H9 (cell line): ENCODE measurements at regions not wholly inside any gene's neighbourhood (a gene's known extent, or its start where the extent isn't known, plus 50 kb on each side); places are given as distances from the start of the nearest gene placed in this dataset.
"Not testable (repeated sequence)": the region's sequence is repeated elsewhere in the genome, so short reads cannot be mapped to it uniquely, and the experiment has no call there.

Source experiments
- DNase-seq: peaks from one replicate; pipeline ENCODE4 v3.0.0-alpha.2; 2017
- H2AFZ ChIP-seq: one replicate; pipeline ENCODE4 v1.6.1; 2013; ENCODE audit warnings: mild to moderate bottlenecking, low read length, control low read depth, moderate library complexity
- H2AK5ac ChIP-seq: 2 replicates; pipeline ENCODE4 v1.6.1; 2013; ENCODE audit warnings: low read length, control low read depth, mixed read lengths; ENCODE audit not compliant: insufficient read length
- H2BK120ac ChIP-seq: one replicate; pipeline ENCODE4 v1.6.1; 2013; ENCODE audit warnings: low read depth, mild to moderate bottlenecking, low read length, control low read depth, inconsistent platforms; ENCODE audit not compliant: poor library complexity, severe bottlenecking
- H2BK12ac ChIP-seq: 2 replicates; pipeline ENCODE4 v1.6.1; 2013; ENCODE audit warnings: low read length, control low read depth, mixed read lengths, low read depth; ENCODE audit not compliant: insufficient read length
- H2BK15ac ChIP-seq: 2 replicates; pipeline ENCODE4 v1.6.1; 2013; ENCODE audit warnings: low read depth, low read length, control low read depth
- H2BK20ac ChIP-seq: one replicate; pipeline ENCODE4 v1.6.1; 2013; ENCODE audit warnings: low read depth, mild to moderate bottlenecking, low read length, control low read depth, inconsistent platforms; ENCODE audit not compliant: poor library complexity, severe bottlenecking
- H2BK5ac ChIP-seq: 2 replicates; pipeline ENCODE4 v1.6.1; 2013; ENCODE audit warnings: low read length, control low read depth, mixed read lengths; ENCODE audit not compliant: insufficient read length
- H3K14ac ChIP-seq: 2 replicates; pipeline ENCODE4 v1.6.1; 2013; ENCODE audit warnings: low read length, control low read depth; ENCODE audit not compliant: insufficient read depth
- H3K18ac ChIP-seq: 2 replicates; pipeline ENCODE4 v1.6.1; 2013; ENCODE audit warnings: low read depth, mild to moderate bottlenecking, mixed read lengths, low read length, control low read depth; ENCODE audit not compliant: insufficient read length
- H3K23ac ChIP-seq: 2 replicates; pipeline ENCODE4 v1.6.1; 2013; ENCODE audit warnings: low read length, control low read depth, mixed read lengths, low read depth; ENCODE audit not compliant: insufficient read length
- H3K23me2 ChIP-seq: 2 replicates; pipeline ENCODE4 v1.6.1; 2013; ENCODE audit warnings: low read depth, mild to moderate bottlenecking, mixed read lengths, low read length, control low read depth; ENCODE audit not compliant: insufficient read length, poor library complexity, severe bottlenecking
- H3K27ac ChIP-seq: 2 replicates; pipeline ENCODE4 v1.5.1; 2013; ENCODE audit warnings: low read length, control low read depth, mixed read lengths, low read depth; ENCODE audit not compliant: insufficient read length
- H3K27me3 ChIP-seq: 2 replicates; pipeline ENCODE4 v1.6.1; 2013; ENCODE audit warnings: low read length, control low read depth, inconsistent platforms; ENCODE audit not compliant: insufficient read depth
- H3K4ac ChIP-seq: 2 replicates; pipeline ENCODE4 v1.6.1; 2013; ENCODE audit warnings: low read depth, mild to moderate bottlenecking, control low read depth, inconsistent platforms, low read length, moderate library complexity
- H3K4me1 ChIP-seq: 2 replicates; pipeline ENCODE4 v1.6.1; 2013; ENCODE audit warnings: low read length, control low read depth, inconsistent platforms; ENCODE audit not compliant: insufficient read depth
- H3K4me2 ChIP-seq: 2 replicates; pipeline ENCODE4 v1.6.1; 2013; ENCODE audit warnings: low read length, control low read depth, mixed read lengths; ENCODE audit not compliant: insufficient read length, insufficient read depth
- H3K56ac ChIP-seq: 2 replicates; pipeline ENCODE4 v1.6.1; 2013; ENCODE audit warnings: low read depth, mild to moderate bottlenecking, mixed read lengths, low read length, control low read depth; ENCODE audit not compliant: insufficient read length
- H3K79me1 ChIP-seq: 2 replicates; pipeline ENCODE4 v1.6.1; 2013; ENCODE audit warnings: low read depth, mild to moderate bottlenecking, moderate library complexity, low read length, control low read depth, inconsistent platforms; ENCODE audit not compliant: insufficient read depth, poor library complexity, severe bottlenecking
- H3K79me2 ChIP-seq: 2 replicates; pipeline ENCODE4 v1.6.1; 2013; ENCODE audit warnings: low read length, control low read depth, inconsistent platforms; ENCODE audit not compliant: insufficient read depth
- H3K9ac ChIP-seq: 2 replicates; pipeline ENCODE4 v1.6.1; 2013; ENCODE audit warnings: low read length, control low read depth, mixed read lengths; ENCODE audit not compliant: insufficient read length; ENCODE audit errors: extremely low read depth
- H3K9me3 ChIP-seq: one replicate; pipeline ENCODE4 v1.6.1; 2013; ENCODE audit warnings: low read depth, low read length, inconsistent platforms; ENCODE audit not compliant: control insufficient read depth
- H3T11ph ChIP-seq: one replicate; pipeline ENCODE4 v1.6.1; 2013; ENCODE audit warnings: mild to moderate bottlenecking, low read length, control low read depth, inconsistent platforms
- H4K20me1 ChIP-seq: one replicate; pipeline ENCODE4 v1.6.1; 2013; ENCODE audit not compliant: control insufficient read depth, insufficient read length, insufficient read depth
- H4K5ac ChIP-seq: 2 replicates; pipeline ENCODE4 v1.6.1; 2013; ENCODE audit warnings: low read depth, mild to moderate bottlenecking, mixed read lengths, low read length, control low read depth; ENCODE audit not compliant: insufficient read length
- H4K8ac ChIP-seq: replicated peaks from 2 replicates; pipeline ENCODE4 v1.6.1; 2013; ENCODE audit warnings: low read length, control low read depth, mixed read lengths, low read depth; ENCODE audit not compliant: insufficient read length
- H4K91ac ChIP-seq: 2 replicates; pipeline ENCODE4 v1.6.1; 2013; ENCODE audit warnings: low read depth, mild to moderate bottlenecking, moderate library complexity, mixed read lengths, low read length, control low read depth; ENCODE audit not compliant: insufficient read length
- H3K27ac Mint-ChIP-seq, 3 experiments: 2 replicates in 2 of 3; 3 replicates in 1 of 3; pipeline ENCODE4 v1.8.0; 2020 to 2021; ENCODE audit warnings: mixed read lengths in 3 of 3, mild to moderate bottlenecking in 1 of 3, moderate library complexity in 1 of 3
- H3K27me3 Mint-ChIP-seq: 2 replicates; pipeline ENCODE4 v1.8.0; 2021; ENCODE audit warnings: low read depth, mild to moderate bottlenecking, moderate library complexity, mixed read lengths
- H3K36me3 Mint-ChIP-seq, 3 experiments: 2 replicates in 2 of 3; 3 replicates in 1 of 3; pipeline ENCODE4 v1.8.0; 2020 to 2021; ENCODE audit warnings: low read depth in 3 of 3, mixed read lengths in 3 of 3; ENCODE audit not compliant: insufficient read depth in 1 of 3
- H3K4me1 Mint-ChIP-seq, 2 experiments: 2 replicates each; pipeline ENCODE4 v1.8.0; 2020; ENCODE audit warnings: mixed read lengths in 2 of 2
- H3K4me3 Mint-ChIP-seq, 2 experiments: 2 replicates in 1 of 2; 3 replicates in 1 of 2; pipeline ENCODE4 v1.8.0; 2020 to 2021; ENCODE audit warnings: mild to moderate bottlenecking in 2 of 2, mixed read lengths in 2 of 2, moderate library complexity in 1 of 2
- H3K9me3 Mint-ChIP-seq, 2 experiments: 2 replicates in 1 of 2; 3 replicates in 1 of 2; pipeline ENCODE4 v1.8.0; 2020; ENCODE audit warnings: mild to moderate bottlenecking in 2 of 2, mixed read lengths in 2 of 2, moderate library complexity in 1 of 2
- WGBS: extraction: QIAGEN DNeasy Blood & Tissue Kit; methylation state at CpG from one replicate; pipeline ENCODE4 v1.1.7; 2013; ENCODE audit warnings: missing lambda C conversion rate, low lambda C conversion rate, mixed read lengths; ENCODE audit not compliant: insufficient read length; ENCODE audit errors: extremely low coverage; 5-methylcytosine and 5-hydroxymethylcytosine counted together
- TF ChIP-seq, protein P1 (sequence below): fragments of 200-600 bp; sonication (generic); conservative IDR thresholded peaks from 3 replicates; pipeline ENCODE4 v1.8.0; 2021; ENCODE audit warnings: antibody characterized with exemption, mild to moderate bottlenecking

DNA sequence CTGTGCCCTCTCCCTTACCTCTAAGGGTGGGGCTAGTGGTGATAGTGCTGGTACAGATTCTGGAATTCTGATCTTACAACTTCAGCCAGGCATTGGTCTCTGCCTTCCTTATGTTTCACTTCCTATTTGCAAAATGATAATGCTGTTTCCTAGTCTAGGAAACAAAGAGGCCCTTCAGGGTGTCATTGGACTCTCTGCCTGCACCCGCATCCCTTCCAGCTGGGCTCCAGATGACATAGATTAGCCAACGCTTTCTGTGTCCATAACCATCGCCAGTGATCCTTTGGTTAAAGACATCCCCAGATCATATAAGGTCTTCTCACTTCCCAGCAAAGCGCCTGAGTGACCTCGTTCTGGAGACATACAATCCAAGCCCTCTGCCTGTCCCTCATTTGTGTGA is 180.7 kb downstream of the ERCC6L2 start:
- H3K4me2 ChIP-seq: no peak overlapping the region
- H2BK120ac ChIP-seq: no peak overlapping the region
- H3K56ac ChIP-seq: no peak overlapping the region
- no peak overlapping the region for H4K91ac ChIP-seq
- H3K23ac ChIP-seq: no peak overlapping the region
- peaks cover 5% of the 10 kb centered on the region; the same call in 1 of the 2 replicates for H3K4me1 ChIP-seq
- no peak overlapping the region for H2AFZ ChIP-seq
- peaks cover 7 to 9% of the 10 kb centered on the region in 2 experiments for H3K4me1 Mint-ChIP-seq
- H4K5ac ChIP-seq: no peak overlapping the region
- H3K36me3 Mint-ChIP-seq: peaks cover 0 to 5% (median 3%) of the 10 kb centered on the region in 3 experiments; a peak in 5 of 7 replicates
- H2BK15ac ChIP-seq: no peak overlapping the region
- no peak overlapping the region for H2BK20ac ChIP-seq
- no peak overlapping the region for H2AK5ac ChIP-seq
- H3K4ac ChIP-seq: no peak overlapping the region
- peaks cover 5 to 11% of the 10 kb centered on the region in 2 experiments for H3K9me3 Mint-ChIP-seq
- no peaks in the 10 kb centered on the region for H3K27me3 ChIP-seq
- DNase-seq: no peak
- no CpG with 5 or more reads among the region's 5 CpGs for WGBS
- H2BK5ac ChIP-seq: no peak overlapping the region
- no peak overlapping the region for H3K18ac ChIP-seq
- TF ChIP-seq, protein P1, sequence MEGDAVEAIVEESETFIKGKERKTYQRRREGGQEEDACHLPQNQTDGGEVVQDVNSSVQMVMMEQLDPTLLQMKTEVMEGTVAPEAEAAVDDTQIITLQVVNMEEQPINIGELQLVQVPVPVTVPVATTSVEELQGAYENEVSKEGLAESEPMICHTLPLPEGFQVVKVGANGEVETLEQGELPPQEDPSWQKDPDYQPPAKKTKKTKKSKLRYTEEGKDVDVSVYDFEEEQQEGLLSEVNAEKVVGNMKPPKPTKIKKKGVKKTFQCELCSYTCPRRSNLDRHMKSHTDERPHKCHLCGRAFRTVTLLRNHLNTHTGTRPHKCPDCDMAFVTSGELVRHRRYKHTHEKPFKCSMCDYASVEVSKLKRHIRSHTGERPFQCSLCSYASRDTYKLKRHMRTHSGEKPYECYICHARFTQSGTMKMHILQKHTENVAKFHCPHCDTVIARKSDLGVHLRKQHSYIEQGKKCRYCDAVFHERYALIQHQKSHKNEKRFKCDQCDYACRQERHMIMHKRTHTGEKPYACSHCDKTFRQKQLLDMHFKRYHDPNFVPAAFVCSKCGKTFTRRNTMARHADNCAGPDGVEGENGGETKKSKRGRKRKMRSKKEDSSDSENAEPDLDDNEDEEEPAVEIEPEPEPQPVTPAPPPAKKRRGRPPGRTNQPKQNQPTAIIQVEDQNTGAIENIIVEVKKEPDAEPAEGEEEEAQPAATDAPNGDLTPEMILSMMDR: no peak
- no peak overlapping the region for H3K27ac ChIP-seq
- H3K79me1 ChIP-seq: no peaks in the 10 kb centered on the region
- H3K27ac Mint-ChIP-seq: no peak overlapping the region
- no peak overlapping the region for H3K4me3 Mint-ChIP-seq
- H2BK12ac ChIP-seq: no peak overlapping the region
- no peak overlapping the region for H3K9ac ChIP-seq
- H3K27me3 Mint-ChIP-seq: peaks cover 20% of the 10 kb centered on the region
- no peaks in the 10 kb centered on the region for H3K9me3 ChIP-seq
- H3T11ph ChIP-seq: no peak overlapping the region
- H4K8ac ChIP-seq: no peak overlapping the region
- H3K14ac ChIP-seq: no peak overlapping the region
- H4K20me1 ChIP-seq: no peaks in the 10 kb centered on the region
- no peaks in the 10 kb centered on the region for H3K23me2 ChIP-seq
- H3K79me2 ChIP-seq: no peaks in the 10 kb centered on the region

DNA sequence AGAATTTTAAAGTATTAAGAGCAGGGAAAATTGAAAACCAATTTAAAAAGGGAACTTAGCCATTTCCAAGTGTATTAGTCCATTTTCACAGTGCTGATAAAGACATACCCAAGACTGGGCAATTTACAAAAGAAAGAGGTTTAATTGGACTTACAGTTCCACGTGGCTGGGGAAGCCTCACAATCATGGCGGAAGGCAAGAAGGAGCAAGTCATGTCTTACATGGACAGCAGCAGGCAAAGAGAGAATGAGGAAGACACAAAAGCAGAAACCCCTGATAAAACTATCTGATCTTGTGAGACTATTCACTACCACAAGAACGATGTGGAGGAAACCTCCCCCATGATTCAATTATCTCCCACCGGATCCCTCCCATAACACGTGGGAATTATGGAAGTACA is 178.8 kb downstream of the ERCC6L2 start:
- H3K4me3 Mint-ChIP-seq, H2BK15ac ChIP-seq, H3K18ac ChIP-seq, H2BK120ac ChIP-seq, DNase-seq, H3K4me2 ChIP-seq, H2AFZ ChIP-seq, H4K8ac ChIP-seq, H3K9ac ChIP-seq, H2BK5ac ChIP-seq, H3K4me1 ChIP-seq, H2BK20ac ChIP-seq, H3K79me1 ChIP-seq, H3K27ac ChIP-seq, H4K20me1 ChIP-seq, H3T11ph ChIP-seq, H2AK5ac ChIP-seq, H3K23ac ChIP-seq, H3K27me3 ChIP-seq, H3K9me3 ChIP-seq, H2BK12ac ChIP-seq, H3K56ac ChIP-seq, H3K4ac ChIP-seq, H3K23me2 ChIP-seq, H3K27ac Mint-ChIP-seq, H3K36me3 Mint-ChIP-seq, H4K5ac ChIP-seq, H3K14ac ChIP-seq, H3K79me2 ChIP-seq, H4K91ac ChIP-seq: not testable (repeated sequence)
- no CpG with 5 or more reads among the region's 5 CpGs for WGBS
- peaks cover 11 to 19% of the 10 kb centered on the region in 2 experiments for H3K4me1 Mint-ChIP-seq
- peaks cover 24% of the 10 kb centered on the region for H3K27me3 Mint-ChIP-seq
- H3K9me3 Mint-ChIP-seq: peaks cover 5 to 11% of the 10 kb centered on the region in 2 experiments
